B cell (primary cell): ENCODE measurements at regions not wholly inside any gene's neighbourhood (a gene's known extent, or its start where the extent isn't known, plus 50 kb on each side); places are given as distances from the start of the nearest gene placed in this dataset.

Experiments used
- CTCF ChIP-seq: fragments of 200-600 bp; IDR thresholded peaks from one replicate; pipeline ENCODE4 v1.8.0; 2022; ENCODE audit warnings: antibody characterized with exemption, mild to moderate bottlenecking
- EZH2 ChIP-seq: IDR thresholded peaks from 2 replicates; pipeline ENCODE4 v1.6.1; 2012; ENCODE audit warnings: borderline replicate concordance, low read depth, mild to moderate bottlenecking, moderate library complexity, low read length; ENCODE audit not compliant: insufficient read depth, poor library complexity, severe bottlenecking

GRCh38 chr15:39208187-39208586 is 372.7 kb upstream of the THBS1 start:
- TF ChIP-seq CTCF (no peak), EZH2 (no peak)
